ENCODE measurements at regions not wholly inside any gene's neighbourhood (a gene's known extent, or its start where the extent isn't known, plus 50 kb on each side); places are given as distances from the start of the nearest gene placed in this dataset.

DNA sequence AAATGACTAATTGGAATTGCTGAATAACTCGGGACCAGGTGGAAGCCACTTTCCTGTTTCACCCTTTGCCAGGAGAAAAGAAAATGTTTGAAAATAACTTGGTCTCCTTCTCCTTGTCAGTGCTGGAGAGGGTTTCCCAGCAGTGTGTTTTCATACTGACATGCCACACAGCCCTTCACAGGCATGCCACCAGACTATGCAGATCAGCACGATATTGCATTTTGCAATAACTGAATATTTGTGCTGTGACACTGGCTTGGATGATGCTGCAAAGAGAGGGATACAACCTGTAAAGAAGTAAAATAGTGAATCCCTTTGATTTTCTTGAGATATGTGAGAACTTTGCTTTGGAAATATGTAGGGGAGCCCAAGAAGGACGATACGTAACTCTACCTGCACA lies 200.0 kb upstream of the NAV2 start:
- no peak for DNase-seq

- DNase-seq, result no peak
Measured at GRCh38 chr11:19511413-19512183, 201.0 kb upstream of the NAV2 start.

GRCh38 chr11:19511066-19511412 lies 201.6 kb upstream of the NAV2 start:
- no peak for DNase-seq

DNA sequence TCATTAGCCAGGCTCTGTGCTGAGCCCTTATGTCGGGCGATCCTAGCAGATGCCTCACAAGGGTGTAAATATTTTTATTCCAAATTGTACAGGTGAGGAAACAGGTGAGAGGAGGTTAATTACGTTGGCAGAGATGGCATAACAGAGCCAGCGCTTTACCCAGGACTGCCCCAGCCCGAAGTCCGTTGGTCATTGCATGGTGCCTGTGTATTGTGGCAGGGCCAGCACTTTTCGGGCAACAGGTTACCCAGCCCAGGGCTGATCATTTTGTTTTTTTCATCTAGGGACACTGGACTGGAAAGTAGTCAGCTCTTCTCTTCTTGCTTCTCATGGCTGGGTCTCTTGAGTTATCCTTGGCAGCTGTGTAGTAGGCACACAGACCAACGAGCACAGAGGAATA lies 202.2 kb upstream of the NAV2 start:
- DNase-seq, result no peak

DNA sequence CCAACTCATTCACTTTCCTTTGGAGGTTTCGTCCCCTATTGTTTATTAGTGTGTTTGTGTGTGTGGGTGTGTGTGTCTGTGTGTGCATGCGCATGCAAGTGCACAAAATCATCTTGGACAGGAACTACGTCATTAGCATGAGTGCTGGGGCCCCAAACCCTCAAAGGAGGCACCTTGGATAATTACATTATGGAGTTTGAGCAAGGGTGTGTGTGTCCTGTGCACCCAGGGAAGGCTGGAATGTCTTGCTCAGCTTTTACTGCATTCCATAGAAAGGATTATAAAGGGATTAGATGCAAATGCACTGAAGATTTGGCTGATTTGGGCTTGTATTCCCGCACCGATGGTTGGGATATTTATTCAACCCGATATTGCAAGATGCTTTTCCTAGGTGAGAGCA lies 203.4 kb upstream of the NAV2 start:
- no peak for DNase-seq

DNA sequence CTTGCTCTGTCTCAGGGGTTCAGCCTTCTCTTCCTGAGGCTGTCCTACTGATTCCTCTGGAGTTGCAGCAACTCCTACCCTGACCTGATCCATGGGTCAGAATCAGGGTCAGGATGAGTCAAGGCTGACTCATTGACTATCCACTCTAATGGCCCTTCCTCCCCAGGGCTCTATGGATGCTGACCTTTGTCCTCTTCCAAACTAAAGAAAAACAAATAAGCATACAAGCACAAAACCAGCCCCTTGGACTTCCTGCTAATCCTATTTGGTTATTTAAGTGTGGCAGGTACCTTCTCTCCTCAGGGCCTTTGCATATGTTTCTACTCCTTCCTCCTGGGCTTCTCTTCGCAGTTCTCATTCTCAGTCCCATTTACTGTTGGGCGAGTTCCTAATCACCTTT lies 204.5 kb upstream of the NAV2 start:
- DNase-seq, result no peak

GRCh38 chr11:19506816-19507486 lies 205.7 kb upstream of the NAV2 start:
- DNase-seq, result no peak

- DNase-seq, result no peak
Measured at GRCh38 chr11:19502691-19503253, 209.9 kb upstream of the NAV2 start.

DNA sequence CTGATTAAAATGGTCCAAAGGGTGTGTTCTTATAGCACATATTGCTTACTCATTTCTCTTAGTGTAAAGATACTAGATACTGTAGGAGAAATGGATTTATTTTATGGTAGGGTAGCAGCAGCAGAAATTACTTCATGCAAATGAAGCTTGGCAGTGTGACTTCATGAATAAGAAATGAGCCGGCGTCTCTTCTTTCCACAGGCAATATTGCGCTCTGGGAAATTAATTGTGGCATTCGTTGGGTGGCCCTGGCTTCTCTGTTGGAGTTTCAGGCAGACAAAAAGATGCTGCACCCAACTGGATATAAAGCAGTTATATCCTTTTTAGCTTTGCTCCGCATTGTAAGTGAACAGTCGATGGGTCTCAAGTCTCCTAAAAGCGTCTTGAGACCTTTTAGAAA lies 211.0 kb upstream of the NAV2 start:
- no peak for DNase-seq

GRCh38 chr11:19499999-19500398 lies 212.6 kb upstream of the NAV2 start:
- DNase-seq, result no peak

- DNase-seq, result no peak
Measured at GRCh38 chr11:19499026-19499669, 213.5 kb upstream of the NAV2 start.

- DNase-seq, result no peak
Measured at GRCh38 chr11:19493446-19494213, 219.0 kb upstream of the NAV2 start.

- no peak for DNase-seq
Measured at GRCh38 chr11:19482319-19483100, 230.1 kb upstream of the NAV2 start.

- DNase-seq, result no peak
Measured at GRCh38 chr11:19480540-19480939, 232.1 kb upstream of the NAV2 start.

GRCh38 chr11:19478891-19479290 lies 233.7 kb upstream of the NAV2 start:
- DNase-seq, result no peak

- DNase-seq, result no peak
Measured at GRCh38 chr11:19474954-19475721, 234.4 kb upstream of the E2F8 start.

- DNase-seq, result no peak
Measured at GRCh38 chr11:19474211-19474610, 233.5 kb upstream of the E2F8 start.

DNA sequence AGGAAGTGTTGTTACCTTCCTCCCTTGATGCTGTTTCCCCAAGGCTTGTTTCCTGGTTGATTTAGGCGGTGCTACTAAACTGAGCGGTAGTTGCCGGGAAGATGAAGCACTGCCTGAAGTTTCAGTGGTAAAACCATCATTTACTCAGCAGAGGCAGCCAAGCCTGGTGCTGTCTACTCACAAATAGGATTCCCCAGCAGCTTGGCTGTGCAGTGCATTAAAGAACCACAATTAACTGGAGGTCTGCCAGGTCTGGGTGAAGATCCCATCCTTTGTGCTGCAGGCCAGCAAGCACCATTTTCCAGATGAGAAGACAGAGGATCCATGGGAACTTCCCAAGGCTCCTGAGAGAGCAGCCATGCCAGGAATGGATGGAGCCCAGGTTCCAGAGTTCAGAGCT lies 231.9 kb upstream of the E2F8 start:
- no peak for DNase-seq

- DNase-seq, result no peak
Measured at GRCh38 chr11:19467904-19468303, 227.2 kb upstream of the E2F8 start.

GRCh38 chr11:19466314-19466713 lies 225.6 kb upstream of the E2F8 start:
- DNase-seq, result no peak

- DNase-seq, result no peak
Measured at GRCh38 chr11:19463976-19464375, 223.2 kb upstream of the E2F8 start.

Data from T-helper 1 cell (primary cell).